ENCODE measurements at regions not wholly inside any gene's neighbourhood (a gene's known extent, or its start where the extent isn't known, plus 50 kb on each side); places are given as distances from the start of the nearest gene placed in this dataset.
"Not testable (repeated sequence)": the region's sequence is repeated elsewhere in the genome, so short reads cannot be mapped to it uniquely, and the experiment has no call there.

GRCh38 chr6:163739408-163739725, 324.8 kb downstream of the QKI start:
- ChIA-PET POLR2A (no interaction called here), CTCF (no interaction called here)
- TF ChIP-seq ZNF384 (IDR thresholded peaks at IDR 0.05) (no peak), SUZ12 (IDR thresholded peaks at IDR 0.05) (no peak), LEF1 (IDR thresholded peaks at IDR 0.05; ENCODE audit: borderline replicate concordance) (no peak), NFRKB (IDR thresholded peaks at IDR 0.05) (no peak), ELF4 (IDR thresholded peaks at IDR 0.05) (no peak), CTBP1 (IDR thresholded peaks at IDR 0.05; ENCODE audit: borderline replicate concordance) (no peak), FOXM1 (IDR thresholded peaks at IDR 0.05; ENCODE audit: borderline replicate concordance) (no peak), ARNT (IDR thresholded peaks at IDR 0.05) (no peak), PKNOX1 (IDR thresholded peaks at IDR 0.05) (no peak)
- no peak for DNase-seq (ENCODE audit: extremely low spot score)

GRCh38 chr6:163738725-163739407, 324.3 kb downstream of the QKI start:
- CTCF ChIA-PET: no interaction called here
- TF ChIP-seq ARNT (IDR thresholded peaks at IDR 0.05): no peak
- no peak for TF ChIP-seq BHLHE40 (IDR thresholded peaks at IDR 0.05; ENCODE audit: borderline replicate concordance)
- TF ChIP-seq PKNOX1 (IDR thresholded peaks at IDR 0.05): no peak
- no peak for TF ChIP-seq ZNF384 (IDR thresholded peaks at IDR 0.05)
- no peak for TF ChIP-seq L3MBTL2 (conservative IDR thresholded peaks at IDR 0.05)
- TF ChIP-seq NFRKB (IDR thresholded peaks at IDR 0.05): no peak
- TF ChIP-seq FOXA1 (IDR thresholded peaks at IDR 0.05): no peak
- TF ChIP-seq CTBP1 (IDR thresholded peaks at IDR 0.05; ENCODE audit: borderline replicate concordance): no peak
- no peak for TF ChIP-seq LEF1 (IDR thresholded peaks at IDR 0.05; ENCODE audit: borderline replicate concordance)
- TF ChIP-seq FOXK2 (IDR thresholded peaks at IDR 0.05): no peak
- TF ChIP-seq SP1 (IDR thresholded peaks at IDR 0.05): no peak
- TF ChIP-seq TARDBP (IDR thresholded peaks at IDR 0.05): no peak
- no peak for TF ChIP-seq HDGF (IDR thresholded peaks at IDR 0.05; ENCODE audit: borderline replicate concordance)
- no peak for TF ChIP-seq FOXM1 (IDR thresholded peaks at IDR 0.05; ENCODE audit: borderline replicate concordance)
- TF ChIP-seq SUZ12 (IDR thresholded peaks at IDR 0.05): no peak
- TF ChIP-seq ELF4 (IDR thresholded peaks at IDR 0.05): no peak
- no peak for DNase-seq (ENCODE audit: extremely low spot score)
- POLR2A ChIA-PET: no interaction called here

- ChIA-PET POLR2A (no interaction called here), CTCF (no interaction called here)
- DNase-seq (ENCODE audit: extremely low spot score): no peak
- TF ChIP-seq FOXK2 (IDR thresholded peaks at IDR 0.05) (no peak), FOXA1 (IDR thresholded peaks at IDR 0.05) (no peak), SP1 (IDR thresholded peaks at IDR 0.05) (no peak), FOXM1 (IDR thresholded peaks at IDR 0.05; ENCODE audit: borderline replicate concordance) (no peak), ELF4 (IDR thresholded peaks at IDR 0.05) (no peak), LEF1 (IDR thresholded peaks at IDR 0.05; ENCODE audit: borderline replicate concordance) (no peak), L3MBTL2 (conservative IDR thresholded peaks at IDR 0.05) (no peak), TARDBP (IDR thresholded peaks at IDR 0.05) (no peak), HDGF (IDR thresholded peaks at IDR 0.05; ENCODE audit: borderline replicate concordance) (no peak)
Observed at GRCh38 chr6:163738304-163738703, 323.8 kb downstream of the QKI start.

GRCh38 chr6:163735076-163735475, 320.6 kb downstream of the QKI start:
- no peak for DNase-seq (ENCODE audit: extremely low spot score)
- POLR2A ChIA-PET: interaction anchor here (1.8 kb wide), 1 partner anchor 11 kb away, joined by 4 read pairs; no protein-coding TSS in a partner anchor
- CTCF ChIA-PET: no interaction called here
- TF ChIP-seq FOXA1 (IDR thresholded peaks at IDR 0.05) (no peak), ZNF384 (IDR thresholded peaks at IDR 0.05) (no peak), BHLHE40 (IDR thresholded peaks at IDR 0.05; ENCODE audit: borderline replicate concordance) (no peak), CTBP1 (IDR thresholded peaks at IDR 0.05; ENCODE audit: borderline replicate concordance) (no peak), ELF4 (IDR thresholded peaks at IDR 0.05) (no peak), PKNOX1 (IDR thresholded peaks at IDR 0.05) (no peak), L3MBTL2 (conservative IDR thresholded peaks at IDR 0.05) (no peak), NFRKB (IDR thresholded peaks at IDR 0.05) (no peak), ARNT (IDR thresholded peaks at IDR 0.05) (no peak), FOXK2 (IDR thresholded peaks at IDR 0.05) (no peak), TARDBP (IDR thresholded peaks at IDR 0.05) (no peak), LEF1 (IDR thresholded peaks at IDR 0.05; ENCODE audit: borderline replicate concordance) (no peak), FOXM1 (IDR thresholded peaks at IDR 0.05; ENCODE audit: borderline replicate concordance) (no peak), HDGF (IDR thresholded peaks at IDR 0.05; ENCODE audit: borderline replicate concordance) (no peak), SP1 (IDR thresholded peaks at IDR 0.05) (no peak), SUZ12 (IDR thresholded peaks at IDR 0.05) (no peak)

- DNase-seq (ENCODE audit: extremely low spot score): no peak
- TF ChIP-seq L3MBTL2 (conservative IDR thresholded peaks at IDR 0.05): no peak
- no peak for TF ChIP-seq ELF4 (IDR thresholded peaks at IDR 0.05)
- TF ChIP-seq ARNT (IDR thresholded peaks at IDR 0.05): no peak
- POLR2A ChIA-PET: no interaction called here
- CTCF ChIA-PET: interaction anchor here (0.7 kb wide), 1 partner anchor 390 kb away, joined by 3 read pairs; no protein-coding TSS in a partner anchor
Observed at GRCh38 chr6:163733061-163733460, 318.5 kb downstream of the QKI start.

GRCh38 chr6:163732479-163732878, 318.0 kb downstream of the QKI start:
- CTCF ChIA-PET: interaction anchor here (0.7 kb wide), 1 partner anchor 391 kb away, joined by 3 read pairs; no protein-coding TSS in a partner anchor
- POLR2A ChIA-PET: no interaction called here

GRCh38 chr6:163732014-163732351, 317.5 kb downstream of the QKI start:
- CTCF ChIA-PET; POLR2A ChIA-PET; DNase-seq (ENCODE audit: extremely low spot score): not testable (repeated sequence)

More at GRCh38 chr6:163732479-163732878, 318.0 kb downstream of the QKI start:
- TF ChIP-seq PKNOX1 (IDR thresholded peaks at IDR 0.05) (no peak), SUZ12 (IDR thresholded peaks at IDR 0.05) (no peak), LEF1 (IDR thresholded peaks at IDR 0.05; ENCODE audit: borderline replicate concordance) (no peak), BHLHE40 (IDR thresholded peaks at IDR 0.05; ENCODE audit: borderline replicate concordance) (no peak), ELF4 (IDR thresholded peaks at IDR 0.05) (no peak), CTBP1 (IDR thresholded peaks at IDR 0.05; ENCODE audit: borderline replicate concordance) (no peak), ARNT (IDR thresholded peaks at IDR 0.05) (no peak), NFRKB (IDR thresholded peaks at IDR 0.05) (no peak), FOXK2 (IDR thresholded peaks at IDR 0.05) (no peak), ZNF384 (IDR thresholded peaks at IDR 0.05) (no peak), TARDBP (IDR thresholded peaks at IDR 0.05) (no peak), FOXA1 (IDR thresholded peaks at IDR 0.05) (no peak), SP1 (IDR thresholded peaks at IDR 0.05) (no peak), FOXM1 (IDR thresholded peaks at IDR 0.05; ENCODE audit: borderline replicate concordance) (no peak), L3MBTL2 (conservative IDR thresholded peaks at IDR 0.05) (no peak), HDGF (IDR thresholded peaks at IDR 0.05; ENCODE audit: borderline replicate concordance) (no peak)
- no peak for DNase-seq (ENCODE audit: extremely low spot score)

Data from HEK293T (cell line).